ENCODE measurements at regions not wholly inside any gene's neighbourhood (a gene's known extent, or its start where the extent isn't known, plus 50 kb on each side); places are given as distances from the start of the nearest gene placed in this dataset.

DNA sequence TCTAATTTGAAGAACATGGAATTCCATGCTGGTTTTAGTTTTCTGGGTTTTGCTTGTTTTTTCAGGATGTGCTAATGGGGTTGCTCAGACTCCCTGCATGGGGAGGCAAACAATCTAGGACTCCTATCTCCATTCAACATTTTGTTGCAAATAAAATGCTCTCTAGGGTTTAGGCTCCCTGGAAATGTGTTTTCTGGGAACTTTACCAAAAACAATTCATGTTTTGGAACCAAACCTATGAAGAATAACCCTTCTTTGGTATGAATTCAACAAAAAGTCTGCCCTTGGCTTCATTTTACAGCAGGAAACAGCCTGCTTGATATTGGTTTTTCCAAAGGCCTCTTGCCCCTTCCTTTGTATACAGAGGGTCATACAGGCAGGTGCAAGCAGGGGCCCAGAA, 217.7 kb downstream of the FOXA2 start:
- DNase-seq = no peak

DNA sequence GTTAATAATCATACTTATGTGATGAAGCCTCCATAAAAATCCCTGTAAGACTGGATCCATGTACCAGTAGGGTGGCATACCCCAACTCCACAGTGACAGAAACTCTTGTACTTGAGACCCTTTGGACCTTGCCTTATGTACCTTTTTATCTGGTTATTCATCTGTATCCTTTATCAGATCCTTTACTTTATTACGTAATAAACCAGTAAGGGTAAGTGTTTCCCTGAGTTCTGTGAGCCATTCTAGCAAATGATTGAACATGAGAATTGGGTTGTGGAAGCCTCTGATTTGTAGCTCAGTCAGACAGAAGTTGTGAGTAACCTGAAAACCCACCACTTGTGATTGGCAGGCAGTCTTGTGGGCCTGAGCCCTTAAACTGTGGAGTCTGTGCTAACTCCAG, 229.7 kb downstream of the FOXA2 start:
- DNase-seq = no peak

DNA sequence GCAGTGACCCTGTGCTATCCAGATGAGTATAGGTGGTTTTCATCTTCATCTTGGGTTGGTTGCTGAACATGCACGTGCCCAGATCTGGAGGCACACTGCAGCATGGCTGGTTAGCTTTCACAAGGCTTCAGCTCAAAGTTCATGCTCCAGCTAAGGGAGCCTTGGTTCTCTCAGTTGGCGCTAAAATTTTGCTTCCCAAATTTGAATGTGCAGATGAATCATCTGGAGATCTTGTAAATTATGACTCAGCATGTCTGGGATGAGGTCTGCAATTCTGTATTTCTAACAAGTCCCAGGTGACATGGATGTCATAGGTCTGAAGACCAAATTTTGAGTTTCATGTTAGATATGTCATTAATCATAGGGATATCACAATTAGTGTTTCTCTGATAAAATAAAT, 230.8 kb downstream of the FOXA2 start:
- DNase-seq = no peak

DNA sequence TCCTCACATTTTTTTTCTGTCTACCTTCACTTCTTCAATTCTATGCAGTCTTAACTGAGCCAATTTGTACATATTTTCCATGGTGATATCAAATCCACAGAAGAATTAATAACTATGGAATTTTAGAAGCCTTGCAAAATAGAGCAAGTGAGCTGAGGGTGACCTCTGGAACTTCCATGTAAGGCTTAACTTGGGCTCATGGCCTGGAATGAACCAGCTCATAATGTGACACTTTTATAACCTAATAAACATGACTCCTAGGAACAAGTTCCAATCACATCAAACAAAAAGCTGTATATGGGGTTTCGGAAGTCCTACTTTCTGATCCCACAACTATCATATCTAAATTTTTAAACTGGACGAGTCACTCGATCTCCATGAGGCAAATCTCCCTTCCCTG, 232.4 kb downstream of the FOXA2 start:
- no peak for DNase-seq

DNA sequence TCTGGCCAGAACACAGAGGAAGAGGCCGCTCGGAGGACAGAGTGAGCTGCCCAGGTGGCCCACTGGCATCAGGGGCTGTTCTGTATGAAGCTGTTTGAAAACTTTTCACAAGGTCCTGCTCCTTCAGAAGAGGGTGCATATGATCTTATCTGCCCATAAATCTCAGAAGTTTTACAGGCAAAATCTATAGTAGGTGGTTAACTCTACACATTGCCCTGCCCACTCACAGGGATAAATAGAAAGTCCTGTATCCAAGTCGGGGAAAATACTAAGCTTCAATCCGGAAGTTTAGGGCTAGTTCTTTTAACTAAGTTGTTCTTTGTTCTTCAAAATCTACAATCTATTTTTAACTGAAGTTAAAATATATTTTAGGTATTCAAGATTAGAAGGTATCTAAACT, 233.7 kb downstream of the FOXA2 start:
- DNase-seq = no peak

DNA sequence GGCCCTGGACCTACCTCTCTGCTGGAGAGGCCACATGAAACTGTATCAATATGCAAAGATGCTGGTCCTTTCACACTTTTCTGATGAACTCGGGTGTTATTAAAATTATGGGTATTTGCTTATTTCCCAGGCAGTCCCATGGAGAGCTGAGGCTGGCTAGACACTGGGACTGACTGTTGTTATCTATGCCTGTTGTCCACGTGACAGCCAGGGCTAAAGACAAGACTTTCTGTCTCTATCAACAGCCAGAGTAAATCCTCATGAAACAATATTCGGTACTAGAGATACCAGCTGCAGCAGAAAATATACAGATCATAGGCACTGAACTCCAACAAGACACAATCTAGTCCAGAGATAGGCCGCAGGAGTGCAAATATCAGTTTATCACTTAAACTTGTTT, 236.4 kb downstream of the FOXA2 start:
- no peak for DNase-seq

DNA sequence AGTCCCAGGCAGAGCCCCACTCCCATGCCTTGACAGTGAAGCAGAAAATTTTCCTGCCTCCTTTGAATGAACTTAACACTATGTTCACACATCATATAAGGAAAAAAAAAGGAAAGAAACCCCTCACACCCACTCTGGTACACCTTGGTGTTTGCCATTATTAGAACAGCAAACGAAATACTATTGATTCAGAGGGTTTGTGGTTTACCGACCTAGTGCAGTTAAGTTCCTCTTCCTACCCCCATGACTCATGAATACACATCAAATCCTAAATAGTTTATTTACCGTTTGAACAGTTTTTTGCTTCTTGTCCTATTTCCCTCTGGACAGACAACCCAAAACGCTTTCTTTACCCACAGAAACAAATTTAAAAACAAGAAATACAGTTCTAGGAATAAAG, 237.7 kb downstream of the FOXA2 start:
- DNase-seq = peak; percentile 15

GRCh38 chr20:22343612-22344011, 240.8 kb downstream of the FOXA2 start:
- DNase-seq = no peak

DNA sequence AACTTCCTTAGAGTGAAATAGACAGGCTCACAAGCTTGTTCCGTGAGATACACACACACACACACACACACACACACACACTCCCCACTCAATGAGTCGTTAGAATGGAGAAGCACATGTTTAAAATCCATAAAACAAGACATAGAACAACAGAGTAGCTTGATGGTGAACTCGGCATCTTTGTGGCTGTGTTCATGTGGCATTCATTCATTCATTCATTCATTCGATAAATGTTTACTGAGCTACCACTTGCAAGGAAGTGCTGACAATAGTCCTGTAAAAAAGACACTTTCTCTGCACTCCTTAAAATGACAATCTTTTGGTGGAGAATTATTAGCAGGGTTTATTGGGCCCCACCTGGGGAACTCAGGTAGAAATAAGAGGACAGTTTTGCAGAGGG, 242.0 kb downstream of the FOXA2 start:
- no peak for DNase-seq

DNA sequence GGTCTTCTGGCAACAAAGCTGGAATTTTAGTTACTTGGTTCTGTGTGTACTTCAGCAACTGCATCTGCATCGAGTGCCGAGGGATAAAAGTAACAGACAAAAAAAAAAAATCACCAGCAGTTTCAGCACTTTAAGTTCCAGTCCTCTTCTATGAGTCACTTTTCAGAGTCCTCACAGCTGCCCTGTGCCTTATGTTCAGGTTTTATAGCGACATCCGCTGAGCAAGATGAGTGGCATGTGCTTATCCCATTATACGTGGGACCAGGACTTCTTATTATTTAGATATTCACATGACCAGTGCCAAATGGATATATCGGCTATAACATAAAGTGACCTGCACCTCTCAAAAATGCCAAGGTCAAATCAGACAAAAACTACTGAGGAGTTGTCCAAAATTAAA, 242.9 kb downstream of the FOXA2 start:
- DNase-seq = no peak

- no peak for DNase-seq
These were observed 244.4 kb downstream of the FOXA2 start for GRCh38 chr20:22339946-22340345.

GRCh38 chr20:22339091-22339881, 245.1 kb downstream of the FOXA2 start:
- DNase-seq = peak; percentile 65

DNA sequence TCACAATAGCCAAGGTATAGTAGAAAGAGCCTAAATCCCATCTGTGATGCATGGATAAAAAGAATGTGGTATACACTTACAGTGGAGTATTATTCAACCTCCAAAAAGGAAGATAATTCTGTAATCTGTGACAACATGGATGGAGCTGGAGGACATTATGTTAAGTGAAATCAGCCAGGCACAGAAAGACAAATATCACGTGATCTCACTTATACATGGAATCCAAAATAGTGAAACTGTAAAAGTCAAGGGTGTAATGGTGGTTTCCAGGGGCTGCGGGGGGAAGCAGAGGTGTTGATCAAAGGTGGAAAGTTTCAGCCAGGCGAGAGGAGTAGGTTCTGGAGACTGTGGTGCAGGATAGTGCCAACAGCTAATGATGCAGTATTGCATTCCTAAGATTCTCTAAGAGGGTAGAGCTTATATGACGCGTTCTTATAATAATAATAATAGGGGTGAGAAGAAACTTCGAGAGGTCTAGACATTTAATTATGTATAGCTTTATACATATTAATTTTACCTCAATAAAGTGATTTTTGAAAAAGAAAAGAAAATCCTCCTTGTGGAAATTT, 246.1 kb downstream of the FOXA2 start:
- DNase-seq = no peak

- no peak for DNase-seq
These were observed 249.2 kb downstream of the FOXA2 start for GRCh38 chr20:22335210-22335609.

DNA sequence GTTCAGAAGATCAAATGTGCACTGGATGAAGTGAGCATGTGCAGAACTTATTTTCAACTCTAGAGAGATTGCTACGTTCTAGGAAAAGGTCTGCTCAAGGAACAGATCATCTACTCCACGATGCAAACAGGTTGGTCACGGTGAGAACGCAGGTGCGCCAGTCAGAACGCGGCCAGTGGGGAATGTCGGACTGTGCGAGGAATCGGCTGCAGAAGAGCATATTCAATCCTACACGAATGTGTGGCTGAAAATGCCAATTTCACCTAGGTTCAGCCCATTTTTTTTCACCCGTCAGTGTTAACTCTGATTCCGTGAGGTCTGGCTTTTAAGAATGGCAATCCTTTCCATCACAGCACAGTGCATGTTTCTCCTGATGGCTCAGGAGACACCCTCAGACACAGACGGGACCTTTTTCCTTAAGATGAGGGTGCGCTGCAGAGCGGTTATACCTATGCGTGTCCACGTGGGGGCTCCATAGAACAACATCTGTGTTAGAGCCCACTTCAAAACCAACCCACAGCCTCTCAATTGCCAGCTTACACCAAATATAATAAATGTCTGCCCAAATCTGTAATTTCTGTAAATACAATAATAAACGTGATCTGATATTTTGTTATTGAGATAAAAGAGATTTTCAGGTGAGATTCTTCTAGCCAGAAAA, 250.4 kb downstream of the FOXA2 start:
- DNase-seq = peak; percentile 51

DNA sequence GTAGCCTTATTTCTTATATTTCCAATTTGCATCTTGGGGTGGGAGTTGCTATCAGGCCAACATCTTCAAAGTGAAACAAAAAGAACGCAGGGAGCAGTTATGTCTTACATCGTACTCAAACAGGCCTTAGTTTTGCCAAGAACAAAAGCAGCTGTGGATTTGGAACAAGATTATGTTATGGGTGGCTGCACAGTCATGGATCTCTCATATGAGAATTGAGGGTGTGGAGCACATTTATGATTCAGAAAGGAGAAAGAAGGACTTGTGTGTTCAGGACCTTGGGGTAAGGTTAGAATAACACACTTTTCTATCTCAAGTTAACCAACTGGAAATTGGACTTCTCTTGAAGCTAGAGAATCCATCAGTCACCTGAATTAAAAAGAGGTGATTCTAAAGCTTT, 259.9 kb downstream of the FOXA2 start:
- DNase-seq = no peak

DNA sequence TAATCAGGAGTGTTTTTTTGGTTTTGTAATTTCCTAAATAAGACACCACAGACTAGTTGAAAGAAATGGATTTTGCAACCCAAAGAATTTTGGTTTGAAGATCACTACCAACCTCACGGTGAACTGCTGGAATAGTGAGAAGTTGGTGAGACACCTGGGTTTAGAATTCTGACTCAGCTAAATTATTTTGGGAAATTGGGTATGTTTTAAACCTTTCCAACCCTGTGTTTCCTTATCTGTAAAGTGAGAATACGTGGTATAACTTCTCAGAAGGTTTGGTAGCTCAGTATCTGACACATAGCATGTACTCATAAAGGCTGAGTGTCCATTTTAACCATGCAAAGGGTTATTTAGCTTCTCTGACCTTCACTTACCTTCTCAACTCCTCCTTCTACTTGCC, 261.9 kb downstream of the FOXA2 start:
- no peak for DNase-seq

DNA sequence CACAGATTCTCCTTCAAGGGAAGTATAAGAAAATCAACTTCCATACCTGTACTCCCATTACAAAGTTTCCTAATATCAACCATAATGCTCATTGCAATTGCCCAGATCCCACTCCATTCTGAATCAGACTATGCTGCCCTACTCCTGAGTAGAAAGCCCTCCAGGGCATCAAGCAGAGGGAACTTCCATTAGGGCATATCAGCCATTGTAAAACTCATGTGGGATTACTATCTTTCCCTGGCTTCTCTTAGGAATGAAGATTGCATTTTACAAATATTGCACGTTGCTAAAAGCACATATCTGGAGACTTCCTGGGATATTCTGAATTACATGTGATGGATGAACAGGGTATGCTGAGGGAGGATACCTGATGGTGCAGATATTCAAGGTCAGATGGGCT, 263.2 kb downstream of the FOXA2 start:
- no peak for DNase-seq

- no peak for DNase-seq
These were observed 264.0 kb downstream of the FOXA2 start for GRCh38 chr20:22320245-22320915.

DNA sequence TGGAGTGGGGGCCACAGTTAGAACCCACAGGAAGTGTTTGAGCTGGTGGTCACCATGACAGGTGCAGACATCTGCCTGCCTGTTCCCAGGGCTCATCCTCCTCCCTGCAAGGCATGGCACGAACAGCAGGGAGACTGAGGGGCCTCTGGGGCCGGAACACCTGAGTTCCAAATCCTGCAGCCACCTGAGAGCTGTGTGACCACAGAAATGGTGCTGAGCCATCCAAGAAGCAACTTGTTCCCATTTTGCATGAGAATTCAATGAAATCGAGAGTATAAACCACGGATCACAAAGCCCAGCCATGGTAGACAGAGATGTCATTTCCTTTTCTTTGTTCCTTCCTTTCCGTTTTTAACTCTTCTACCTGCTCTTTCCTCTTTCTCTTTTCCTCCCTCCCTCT, 268.6 kb downstream of the FOXA2 start:
- no peak for DNase-seq

- no peak for DNase-seq
These were observed 269.3 kb downstream of the FOXA2 start for GRCh38 chr20:22315073-22315472.

- DNase-seq = peak; percentile 6
These were observed 271.5 kb downstream of the FOXA2 start for GRCh38 chr20:22312744-22313346.

DNA sequence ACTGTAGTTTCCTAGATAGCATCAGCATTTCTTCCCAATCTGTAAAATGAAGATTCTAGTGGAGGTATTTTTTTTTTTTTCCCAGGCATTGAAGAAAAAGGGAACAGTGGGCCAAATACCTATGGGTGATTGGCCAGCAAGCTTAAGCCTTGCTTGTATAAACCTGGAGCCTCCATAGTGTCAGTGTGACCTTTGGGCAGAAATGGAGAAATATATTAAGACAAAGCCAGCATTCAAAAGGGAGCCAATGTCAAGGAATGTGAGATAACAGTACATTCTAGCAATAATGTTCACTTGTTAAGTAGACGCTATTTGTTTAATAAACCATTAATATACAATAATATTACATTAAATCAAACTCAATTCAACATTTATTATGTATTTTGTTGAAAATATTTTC, 275.4 kb downstream of the FOXA2 start:
- DNase-seq = no peak

Measured in inflammatory macrophage treated with lipopolysaccharide for 4 hours (primary cell).